DOHH2 (cell line): ENCODE measurements at regions not wholly inside any gene's neighbourhood (a gene's known extent, or its start where the extent isn't known, plus 50 kb on each side); places are given as distances from the start of the nearest gene placed in this dataset.

Experiments
- CTCF ChIP-seq: fragments of 200-600 bp; sonication (generic); IDR thresholded peaks from one replicate; pipeline ENCODE4 v1.5.1; 2014; ENCODE audit warnings: antibody characterized with exemption, mild to moderate bottlenecking, low read depth, low read length; ENCODE audit not compliant: poor library complexity, severe bottlenecking
- EZH2phosphoT487 ChIP-seq: fragments of 200-600 bp; sonication (generic); IDR thresholded peaks from 2 replicates; pipeline ENCODE4 v1.6.1; 2017; ENCODE audit warnings: borderline replicate concordance, mild to moderate bottlenecking, antibody characterized with exemption, low read length, moderate library complexity, mixed read lengths

- TF ChIP-seq CTCF (no peak), EZH2phosphoT487 (no peak)
Measured at GRCh38 chr7:18313965-18314364, 181.6 kb upstream of the HDAC9 start.
